GM04504 (cell line): ENCODE measurements at regions not wholly inside any gene's neighbourhood (a gene's known extent, or its start where the extent isn't known, plus 50 kb on each side); places are given as distances from the start of the nearest gene placed in this dataset.

Source experiments
- DNase-seq: peaks from one replicate; pipeline ENCODE4 v3.0.0-alpha.2; 2012; ENCODE audit warnings: low read depth

- DNase-seq: no peak
Observed at GRCh38 chr6:102402635-102403329, 1009.3 kb downstream of the GRIK2 start.

GRCh38 chr6:102398788-102399390 is 1005.4 kb downstream of the GRIK2 start:
- DNase-seq: no peak

- DNase-seq: no peak
Observed at GRCh38 chr6:102390541-102390940, 997.0 kb downstream of the GRIK2 start.

GRCh38 chr6:102389994-102390393 is 996.5 kb downstream of the GRIK2 start:
- no peak for DNase-seq

- no peak for DNase-seq
Observed at GRCh38 chr6:102387326-102388033, 994.0 kb downstream of the GRIK2 start.

- DNase-seq: no peak
Observed at GRCh38 chr6:102381203-102381602, 987.7 kb downstream of the GRIK2 start.

- DNase-seq: no peak
Observed at GRCh38 chr6:102356170-102356569, 962.7 kb downstream of the GRIK2 start.

- DNase-seq: no peak
Observed at GRCh38 chr6:102355578-102355977, 962.1 kb downstream of the GRIK2 start.

- no peak for DNase-seq
Observed at GRCh38 chr6:102352552-102352951, 959.0 kb downstream of the GRIK2 start.

GRCh38 chr6:102344769-102345168 is 951.3 kb downstream of the GRIK2 start:
- no peak for DNase-seq

GRCh38 chr6:102340311-102340710 is 946.8 kb downstream of the GRIK2 start:
- no peak for DNase-seq

GRCh38 chr6:102333736-102334135 is 940.2 kb downstream of the GRIK2 start:
- DNase-seq: no peak

GRCh38 chr6:102327697-102328225 is 934.3 kb downstream of the GRIK2 start:
- no peak for DNase-seq

GRCh38 chr6:102313699-102314098 is 920.2 kb downstream of the GRIK2 start:
- DNase-seq: no peak

GRCh38 chr6:102309700-102310099 is 916.2 kb downstream of the GRIK2 start:
- no peak for DNase-seq

GRCh38 chr6:102300350-102300749 is 906.8 kb downstream of the GRIK2 start:
- no peak for DNase-seq

GRCh38 chr6:102298051-102298450 is 904.5 kb downstream of the GRIK2 start:
- DNase-seq: no peak
